ENCODE measurements at regions not wholly inside any gene's neighbourhood (a gene's known extent, or its start where the extent isn't known, plus 50 kb on each side); places are given as distances from the start of the nearest gene placed in this dataset.
"Not testable (repeated sequence)": the region's sequence is repeated elsewhere in the genome, so short reads cannot be mapped to it uniquely, and the experiment has no call there.

- Mint-ChIP-seq H3K9me3 (no peaks in the 10 kb centered on the region), H3K27ac (no peak overlapping the region), H3K36me3 (ENCODE audit: low read depth) (no peaks in the 10 kb centered on the region), H3K4me1 (ENCODE audit: low read depth) (no peaks in the 10 kb centered on the region), H3K27me3 (peaks cover 2% of the 10 kb centered on the region), H3K4me3 (no peak overlapping the region)
- intact Hi-C loops (cut with micrococcal nuclease): no loop called here
These were observed 259.3 kb downstream of the TTC32 start for GRCh38 chr2:19642501-19642900.

GRCh38 chr2:19635951-19636510, 265.8 kb downstream of the TTC32 start:
- Mint-ChIP-seq H3K27me3 (peaks cover 2% of the 10 kb centered on the region), H3K36me3 (ENCODE audit: low read depth) (no peaks in the 10 kb centered on the region), H3K9me3 (no peaks in the 10 kb centered on the region), H3K27ac (no peak overlapping the region), H3K4me1 (ENCODE audit: low read depth) (peaks cover 8% of the 10 kb centered on the region), H3K4me3 (no peak overlapping the region)
- intact Hi-C loops (cut with micrococcal nuclease): no loop called here

GRCh38 chr2:19632403-19632991, 269.3 kb downstream of the TTC32 start:
- Mint-ChIP-seq H3K4me3 (no peak overlapping the region), H3K36me3 (ENCODE audit: low read depth) (no peaks in the 10 kb centered on the region)

GRCh38 chr2:19631871-19632270, 269.9 kb downstream of the TTC32 start:
- peaks cover 11% of the 10 kb centered on the region for H3K9me3 Mint-ChIP-seq
- no peaks in the 10 kb centered on the region for H3K36me3 Mint-ChIP-seq (ENCODE audit: low read depth)
- H3K4me3 Mint-ChIP-seq: no peak overlapping the region
- H3K27ac Mint-ChIP-seq: no peak overlapping the region
- peaks cover 8% of the 10 kb centered on the region for H3K4me1 Mint-ChIP-seq (ENCODE audit: low read depth)
- peaks cover 2% of the 10 kb centered on the region for H3K27me3 Mint-ChIP-seq
- intact Hi-C loops (cut with micrococcal nuclease): no loop called here

More at GRCh38 chr2:19632403-19632991, 269.3 kb downstream of the TTC32 start:
- peaks cover 5% of the 10 kb centered on the region for H3K9me3 Mint-ChIP-seq
- H3K27ac Mint-ChIP-seq: no peak overlapping the region
- peaks cover 2% of the 10 kb centered on the region for H3K27me3 Mint-ChIP-seq
- H3K4me1 Mint-ChIP-seq (ENCODE audit: low read depth): peaks cover 8% of the 10 kb centered on the region
- intact Hi-C loops (cut with micrococcal nuclease): no loop called here

GRCh38 chr2:19630921-19631320, 270.9 kb downstream of the TTC32 start:
- Mint-ChIP-seq H3K4me3 (no peak overlapping the region), H3K36me3 (ENCODE audit: low read depth) (no peaks in the 10 kb centered on the region), H3K27ac (no peak overlapping the region), H3K4me1 (ENCODE audit: low read depth) (no peaks in the 10 kb centered on the region), H3K9me3 (peaks cover 12% of the 10 kb centered on the region), H3K27me3 (no peaks in the 10 kb centered on the region)
- intact Hi-C loops (cut with micrococcal nuclease): no loop called here

- H3K9me3 Mint-ChIP-seq: peaks cover 12% of the 10 kb centered on the region
- no peaks in the 10 kb centered on the region for H3K27me3 Mint-ChIP-seq
- intact Hi-C loops (cut with micrococcal nuclease): no loop called here
- H3K4me3 Mint-ChIP-seq: no peak overlapping the region
- H3K27ac Mint-ChIP-seq: no peak overlapping the region
- no peaks in the 10 kb centered on the region for H3K4me1 Mint-ChIP-seq (ENCODE audit: low read depth)
- H3K36me3 Mint-ChIP-seq (ENCODE audit: low read depth): no peaks in the 10 kb centered on the region
These were observed 268.9 kb upstream of the OSR1 start for GRCh38 chr2:19627359-19627758.

GRCh38 chr2:19623488-19623887, 265.1 kb upstream of the OSR1 start:
- H3K27ac Mint-ChIP-seq: no peak overlapping the region
- H3K36me3 Mint-ChIP-seq (ENCODE audit: low read depth): no peaks in the 10 kb centered on the region
- peaks cover 13% of the 10 kb centered on the region for H3K9me3 Mint-ChIP-seq
- H3K4me3 Mint-ChIP-seq: no peak overlapping the region
- intact Hi-C loops (cut with micrococcal nuclease): no loop called here
- H3K27me3 Mint-ChIP-seq: no peaks in the 10 kb centered on the region
- no peaks in the 10 kb centered on the region for H3K4me1 Mint-ChIP-seq (ENCODE audit: low read depth)

- Mint-ChIP-seq H3K4me3 (no peak overlapping the region), H3K9me3 (peaks cover 44% of the 10 kb centered on the region), H3K27ac (no peak overlapping the region), H3K4me1 (ENCODE audit: low read depth) (no peaks in the 10 kb centered on the region), H3K36me3 (ENCODE audit: low read depth) (no peaks in the 10 kb centered on the region), H3K27me3 (no peaks in the 10 kb centered on the region)
- intact Hi-C loops (cut with micrococcal nuclease): no loop called here
These were observed 258.9 kb upstream of the OSR1 start for GRCh38 chr2:19617257-19617848.

- intact Hi-C loops (cut with micrococcal nuclease); H3K4me3 Mint-ChIP-seq; H3K4me1 Mint-ChIP-seq (ENCODE audit: low read depth); H3K36me3 Mint-ChIP-seq (ENCODE audit: low read depth); H3K27ac Mint-ChIP-seq; H3K27me3 Mint-ChIP-seq: not testable (repeated sequence)
- H3K9me3 Mint-ChIP-seq: peaks cover 47% of the 10 kb centered on the region
These were observed 257.0 kb upstream of the OSR1 start for GRCh38 chr2:19615402-19615801.

- Mint-ChIP-seq H3K4me1 (ENCODE audit: low read depth) (no peaks in the 10 kb centered on the region), H3K27me3 (no peaks in the 10 kb centered on the region), H3K4me3 (no peak overlapping the region), H3K9me3 (peaks cover 59% of the 10 kb centered on the region), H3K27ac (no peak overlapping the region), H3K36me3 (ENCODE audit: low read depth) (no peaks in the 10 kb centered on the region)
- intact Hi-C loops (cut with micrococcal nuclease): no loop called here
These were observed 255.6 kb upstream of the OSR1 start for GRCh38 chr2:19614066-19614465.

GRCh38 chr2:19611491-19612332, 253.3 kb upstream of the OSR1 start:
- Mint-ChIP-seq H3K27me3 (no peaks in the 10 kb centered on the region), H3K27ac (no peak overlapping the region), H3K36me3 (ENCODE audit: low read depth) (no peaks in the 10 kb centered on the region), H3K4me1 (ENCODE audit: low read depth) (no peaks in the 10 kb centered on the region), H3K4me3 (no peak overlapping the region), H3K9me3 (peaks cover 41% of the 10 kb centered on the region)
- intact Hi-C loops (cut with micrococcal nuclease): no loop called here

- intact Hi-C loops (cut with micrococcal nuclease): no loop called here
- H3K27ac Mint-ChIP-seq: no peak overlapping the region
- H3K4me1 Mint-ChIP-seq (ENCODE audit: low read depth): no peaks in the 10 kb centered on the region
- no peaks in the 10 kb centered on the region for H3K36me3 Mint-ChIP-seq (ENCODE audit: low read depth)
- H3K27me3 Mint-ChIP-seq: no peaks in the 10 kb centered on the region
- H3K9me3 Mint-ChIP-seq: peaks cover 22% of the 10 kb centered on the region
- H3K4me3 Mint-ChIP-seq: no peak overlapping the region
These were observed 250.8 kb upstream of the OSR1 start for GRCh38 chr2:19609266-19609665.

GRCh38 chr2:19607931-19608771, 249.7 kb upstream of the OSR1 start:
- Mint-ChIP-seq H3K4me1 (ENCODE audit: low read depth) (no peaks in the 10 kb centered on the region), H3K27ac (no peak overlapping the region), H3K36me3 (ENCODE audit: low read depth) (no peaks in the 10 kb centered on the region), H3K27me3 (no peaks in the 10 kb centered on the region), H3K4me3 (no peak overlapping the region), H3K9me3 (peaks cover 24% of the 10 kb centered on the region)
- intact Hi-C loops (cut with micrococcal nuclease): no loop called here
